CD4-positive, CD25-positive, alpha-beta regulatory T cell (primary cell): ENCODE measurements at regions not wholly inside any gene's neighbourhood (a gene's known extent, or its start where the extent isn't known, plus 50 kb on each side); places are given as distances from the start of the nearest gene placed in this dataset.
"Not testable (repeated sequence)": the region's sequence is repeated elsewhere in the genome, so short reads cannot be mapped to it uniquely, and the experiment has no call there.

ENCODE experiments used
- ATAC-seq, 2 donors: fragments of 150-1000 bp; cut with Tn5 transposase; one replicate each; pipeline ENCODE4 v1.10.0; 2021; ENCODE audit warnings: low read depth in 2 of 2, moderate number of reproducible peaks in 2 of 2, moderate library complexity in 1 of 2
- DNase-seq, 3 donors: peaks; one replicate each; pipeline versions ENCODE4 v3.0.0 to v3.0.0-alpha.2; 2012 to 2022; ENCODE audit warnings: mixed read lengths in 1 of 3
- H3K27ac ChIP-seq: one replicate; pipeline ENCODE4 v1.7.0; 2013; ENCODE audit warnings: mild to moderate bottlenecking, low read length; ENCODE audit not compliant: insufficient read depth, poor library complexity, severe bottlenecking
- H3K27me3 ChIP-seq: one replicate; pipeline ENCODE4 v1.7.0; 2013; ENCODE audit warnings: low read length; ENCODE audit not compliant: control insufficient read depth, insufficient read depth
- H3K36me3 ChIP-seq: one replicate; pipeline ENCODE4 v1.7.0; 2013; ENCODE audit warnings: mild to moderate bottlenecking, low read length, moderate library complexity; ENCODE audit not compliant: control insufficient read depth, insufficient read depth
- H3K4me1 ChIP-seq: 2 replicates; pipeline ENCODE4 v1.7.0; 2013; ENCODE audit warnings: mild to moderate bottlenecking, low read length; ENCODE audit not compliant: insufficient read depth, control insufficient read depth, poor library complexity, severe bottlenecking
- H3K4me3 ChIP-seq: one replicate; pipeline ENCODE4 v1.7.0; 2013; ENCODE audit warnings: low read depth, mild to moderate bottlenecking, low read length, moderate library complexity
- H3K9me3 ChIP-seq, 2 experiments: 1 replicate in 1 of 2; 2 replicates in 1 of 2; pipeline ENCODE4 v1.7.0; 2013; ENCODE audit warnings: low read length in 2 of 2, mild to moderate bottlenecking in 1 of 2, moderate library complexity in 1 of 2; ENCODE audit not compliant: control insufficient read depth in 2 of 2
- H3K27ac Mint-ChIP-seq, 3 donors: one replicate each; pipeline ENCODE4 v1.8.0; 2020 to 2022; ENCODE audit warnings: mild to moderate bottlenecking in 3 of 3, mixed read lengths in 3 of 3, moderate library complexity in 2 of 3
- H3K27me3 Mint-ChIP-seq: one replicate; pipeline ENCODE4 v1.8.0; 2022; ENCODE audit warnings: mild to moderate bottlenecking, mixed read lengths
- H3K36me3 Mint-ChIP-seq: one replicate; pipeline ENCODE4 v1.8.0; 2020; ENCODE audit warnings: mixed read lengths
- H3K4me1 Mint-ChIP-seq, 4 donors: one replicate each; pipeline ENCODE4 v1.8.0; 2020 to 2022; ENCODE audit warnings: mixed read lengths in 4 of 4, mild to moderate bottlenecking in 1 of 4
- H3K4me3 Mint-ChIP-seq, 4 donors: one replicate each; pipeline ENCODE4 v1.8.0; 2020 to 2022; ENCODE audit warnings: mild to moderate bottlenecking in 4 of 4, mixed read lengths in 4 of 4, moderate library complexity in 3 of 4
- H3K9me3 Mint-ChIP-seq, 7 donors: one replicate each; pipeline ENCODE4 v1.8.0; 2020 to 2022; ENCODE audit warnings: mixed read lengths in 7 of 7, mild to moderate bottlenecking in 3 of 7, moderate library complexity in 2 of 7

DNA sequence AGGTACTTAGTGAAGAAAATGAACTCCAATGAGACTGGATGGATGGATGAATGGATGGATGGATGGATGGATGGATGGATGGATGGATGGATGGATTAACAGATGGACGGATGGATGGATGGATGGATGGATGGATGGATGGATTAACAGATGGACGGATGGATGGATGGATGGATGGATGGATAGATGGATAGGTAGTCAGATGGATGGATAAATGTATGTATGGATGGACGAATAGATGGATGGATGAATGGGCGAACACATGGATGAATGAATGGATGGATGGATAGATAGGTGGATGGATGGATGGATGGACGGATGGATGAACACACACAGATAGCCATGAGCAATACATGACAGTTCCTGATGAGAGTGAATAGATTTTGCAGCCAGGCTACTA is 589.0 kb upstream of the B3GAT1 start:
- not testable (repeated sequence) for H3K27ac ChIP-seq, H3K4me1 ChIP-seq, H3K36me3 Mint-ChIP-seq, H3K9me3 ChIP-seq, H3K36me3 ChIP-seq, H3K27ac Mint-ChIP-seq, H3K27me3 ChIP-seq, H3K4me3 Mint-ChIP-seq, DNase-seq, H3K9me3 Mint-ChIP-seq, H3K27me3 Mint-ChIP-seq, H3K4me3 ChIP-seq, ATAC-seq, H3K4me1 Mint-ChIP-seq

DNA sequence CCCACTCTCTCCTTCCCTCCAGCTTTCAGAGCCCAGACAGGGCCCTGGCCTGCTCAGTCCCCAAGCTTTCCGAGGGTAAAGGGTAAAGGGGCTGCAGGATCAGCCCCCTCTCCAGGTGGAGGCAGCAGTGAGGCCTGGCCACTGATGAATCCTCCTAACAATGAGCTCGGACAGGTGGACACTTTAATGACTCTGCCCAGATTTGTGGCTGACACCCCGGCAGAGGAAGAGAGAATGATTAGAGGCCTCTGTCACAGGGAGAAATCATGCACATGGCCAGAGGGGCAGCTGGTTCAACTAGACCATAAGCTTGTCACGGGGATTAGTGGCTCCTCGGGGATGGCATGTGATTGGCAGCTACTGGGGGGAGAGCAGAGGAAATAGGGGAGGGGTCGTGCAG is 587.5 kb upstream of the B3GAT1 start:
- Histone ChIP-seq H3K4me1 (no peaks in the 10 kb centered on the region), H3K4me3 (no peak overlapping the region), H3K9me3 (no peaks in the 10 kb centered on the region), H3K27me3 (peaks cover 3% of the 10 kb centered on the region), H3K27ac (no peak overlapping the region), H3K36me3 (no peaks in the 10 kb centered on the region)
- Mint-ChIP-seq H3K4me3 (no peak overlapping the region), H3K9me3 (peaks cover 0 to 4% (median 0%) of the 10 kb centered on the region in 7 donors), H3K27ac (peak overlapping the region in 1 of 3 donors; percentile 32), H3K4me1 (no peaks in the 10 kb centered on the region), H3K27me3 (peaks cover 5% of the 10 kb centered on the region), H3K36me3 (no peaks in the 10 kb centered on the region)
- DNase-seq (no peak), ATAC-seq (no peak)

DNA sequence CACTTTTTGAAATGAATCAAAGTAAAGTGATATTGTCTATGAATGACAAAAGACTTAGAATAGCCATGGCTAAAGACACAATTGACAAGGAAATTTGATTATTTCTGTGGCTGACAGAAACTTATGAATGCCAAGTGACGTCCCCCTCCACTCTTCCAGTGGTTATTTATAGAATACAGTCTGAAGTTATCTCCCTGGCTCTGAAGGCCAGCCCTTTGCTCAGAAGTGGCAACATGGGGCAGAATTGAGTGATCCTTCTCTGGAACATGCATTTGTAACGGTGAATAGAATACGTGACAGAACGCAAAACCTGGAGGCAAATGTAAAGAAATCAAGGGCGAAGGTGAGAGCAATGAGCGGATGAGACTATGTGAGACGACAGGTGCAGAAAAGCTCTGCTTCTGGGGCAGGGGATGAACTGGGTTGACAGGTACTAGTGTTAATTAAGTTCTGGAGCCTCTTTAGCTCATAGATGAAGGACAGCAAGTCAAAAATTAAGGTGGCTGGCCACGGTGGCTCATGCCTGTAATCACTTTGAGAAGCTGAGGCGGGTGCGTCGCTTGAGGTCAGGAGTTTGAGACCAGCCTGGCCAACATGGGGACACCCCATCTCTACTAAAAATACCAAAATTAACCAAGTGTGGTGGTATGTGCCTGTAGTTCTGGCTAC is 585.7 kb upstream of the B3GAT1 start:
- Mint-ChIP-seq H3K4me3 (no peak overlapping the region), H3K27me3 (peaks cover 11% of the 10 kb centered on the region), H3K27ac (no peak overlapping the region), H3K36me3 (no peaks in the 10 kb centered on the region), H3K4me1 (no peaks in the 10 kb centered on the region), H3K9me3 (peaks cover 0 to 5% (median 0%) of the 10 kb centered on the region in 7 donors)
- ATAC-seq (no peak), DNase-seq (no peak)
- Histone ChIP-seq H3K4me3 (no peak overlapping the region), H3K36me3 (no peaks in the 10 kb centered on the region), H3K27ac (no peak overlapping the region), H3K9me3 (no peaks in the 10 kb centered on the region), H3K27me3 (peaks cover 3% of the 10 kb centered on the region), H3K4me1 (no peaks in the 10 kb centered on the region)

DNA sequence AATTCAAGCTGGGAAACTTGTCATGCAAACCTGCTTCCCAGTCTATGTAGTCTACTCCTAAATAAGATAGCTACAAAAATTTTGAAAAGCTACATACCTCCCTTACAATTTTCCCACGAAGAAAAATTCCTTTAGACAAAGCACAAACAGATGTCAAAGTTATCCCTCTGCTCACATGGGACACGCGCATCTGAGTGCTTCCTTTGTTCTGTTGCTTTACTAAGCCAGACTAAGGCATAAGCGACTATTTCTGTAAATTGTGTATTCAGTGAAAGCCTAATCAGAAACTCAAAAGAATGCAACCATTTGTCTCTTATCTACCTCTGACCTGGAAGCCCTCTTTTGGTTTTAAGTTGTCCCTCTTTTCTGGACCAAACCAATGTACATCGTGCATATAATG is 583.7 kb upstream of the B3GAT1 start:
- DNase-seq (no peak), ATAC-seq (no peak)
- Mint-ChIP-seq H3K9me3 (peaks cover 0 to 3% (median 1%) of the 10 kb centered on the region in 7 donors), H3K36me3 (no peaks in the 10 kb centered on the region), H3K4me3 (no peak overlapping the region), H3K4me1 (no peaks in the 10 kb centered on the region), H3K27me3 (peaks cover 11% of the 10 kb centered on the region), H3K27ac (no peak overlapping the region)
- Histone ChIP-seq H3K4me3 (no peak overlapping the region), H3K36me3 (no peaks in the 10 kb centered on the region), H3K9me3 (no peaks in the 10 kb centered on the region), H3K4me1 (no peaks in the 10 kb centered on the region), H3K27ac (no peak overlapping the region), H3K27me3 (peaks cover 3% of the 10 kb centered on the region)

DNA sequence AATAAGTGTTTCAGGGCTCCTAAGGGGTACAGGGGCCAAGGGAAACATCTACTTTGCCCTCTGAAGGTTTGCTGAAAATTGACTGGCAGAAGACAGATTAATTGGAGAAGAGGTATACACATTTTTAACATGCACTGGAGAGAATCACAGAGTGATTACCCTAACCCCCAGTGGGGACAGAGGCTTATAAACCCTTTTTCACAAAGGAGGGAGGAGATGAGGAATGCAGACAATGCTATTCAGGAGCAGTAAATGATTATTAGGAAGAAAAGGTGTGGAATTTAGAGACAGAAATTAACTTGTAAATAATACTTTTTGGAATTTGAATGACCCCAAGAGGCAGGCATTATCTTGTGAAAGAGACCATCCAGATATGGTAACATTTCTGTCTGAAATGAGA is 582.4 kb upstream of the B3GAT1 start:
- Histone ChIP-seq H3K36me3 (no peaks in the 10 kb centered on the region), H3K4me1 (no peaks in the 10 kb centered on the region), H3K9me3 (no peaks in the 10 kb centered on the region), H3K27ac (no peak overlapping the region), H3K4me3 (no peak overlapping the region), H3K27me3 (no peaks in the 10 kb centered on the region)
- no peak overlapping the region for H3K4me3 Mint-ChIP-seq
- DNase-seq = no peak
- peak overlapping the region in 1 of 3 donors; percentile 86 for H3K27ac Mint-ChIP-seq
- peaks cover 11% of the 10 kb centered on the region for H3K27me3 Mint-ChIP-seq
- no peaks in the 10 kb centered on the region for H3K4me1 Mint-ChIP-seq
- peaks cover 0 to 3% (median 0%) of the 10 kb centered on the region in 7 donors for H3K9me3 Mint-ChIP-seq
- H3K36me3 Mint-ChIP-seq = no peaks in the 10 kb centered on the region
- ATAC-seq = no peak

DNA sequence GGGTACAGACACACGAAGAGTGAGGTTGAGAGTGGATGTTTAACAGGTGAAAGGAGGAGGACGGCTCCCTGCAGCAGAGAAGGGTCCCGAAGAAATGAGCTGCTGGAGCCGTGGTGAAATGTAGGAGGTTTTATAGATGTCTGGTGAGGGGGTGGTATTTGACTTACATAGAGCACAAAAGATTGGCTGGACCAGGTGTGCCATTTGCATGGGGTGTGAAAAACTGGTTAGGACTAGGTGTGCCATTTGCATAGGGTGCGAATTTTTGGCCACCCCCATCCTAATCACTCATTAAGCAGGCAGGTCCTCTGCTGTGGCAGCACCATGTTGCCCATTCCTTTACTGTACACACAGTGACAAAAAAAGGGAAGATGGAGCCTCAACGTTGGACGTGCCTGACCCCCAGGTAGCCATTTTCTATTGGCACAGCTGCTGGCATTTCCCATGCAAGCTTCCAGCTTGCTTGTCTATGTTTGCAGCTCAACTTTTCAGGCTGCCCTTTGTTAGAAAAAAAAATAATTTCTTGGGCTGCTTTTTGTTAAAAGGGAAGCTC is 581.7 kb upstream of the B3GAT1 start:
- H3K4me3 ChIP-seq = no peak overlapping the region
- H3K9me3 ChIP-seq = no peaks in the 10 kb centered on the region
- Mint-ChIP-seq H3K27me3 (peaks cover 11% of the 10 kb centered on the region), H3K4me1 (no peaks in the 10 kb centered on the region), H3K9me3 (peaks cover 0 to 2% (median 0%) of the 10 kb centered on the region in 7 donors), H3K4me3 (no peak overlapping the region), H3K27ac (no peak overlapping the region), H3K36me3 (no peaks in the 10 kb centered on the region)
- H3K4me1 ChIP-seq = no peaks in the 10 kb centered on the region
- no peak for DNase-seq
- no peaks in the 10 kb centered on the region for H3K36me3 ChIP-seq
- ATAC-seq = no peak
- H3K27me3 ChIP-seq = no peaks in the 10 kb centered on the region
- H3K27ac ChIP-seq = no peak overlapping the region

DNA sequence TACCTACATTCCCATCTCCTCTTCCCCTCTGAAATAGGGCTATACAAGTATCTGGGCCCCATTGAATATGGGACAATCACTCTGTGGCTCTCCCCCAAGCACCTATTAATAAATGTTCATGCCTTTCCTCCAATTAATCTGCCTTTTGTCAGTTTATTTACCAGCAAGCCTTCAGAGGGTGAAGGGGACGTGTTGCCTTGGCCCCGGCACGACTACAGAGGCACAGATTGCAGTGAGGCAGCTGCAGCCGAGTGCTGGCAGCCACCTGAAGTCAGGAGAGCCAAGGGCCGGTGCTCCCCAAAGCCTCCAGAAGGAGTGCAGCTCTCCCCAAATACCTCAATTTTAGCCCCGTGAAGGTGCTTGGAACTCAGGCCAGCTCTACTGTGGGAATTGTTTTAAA is 580.9 kb upstream of the B3GAT1 start:
- Mint-ChIP-seq H3K27me3 (peaks cover 11% of the 10 kb centered on the region), H3K4me3 (no peak overlapping the region), H3K9me3 (peaks cover 0 to 4% (median 0%) of the 10 kb centered on the region in 7 donors), H3K27ac (no peak overlapping the region), H3K4me1 (no peaks in the 10 kb centered on the region), H3K36me3 (no peaks in the 10 kb centered on the region)
- Histone ChIP-seq H3K4me3 (no peak overlapping the region), H3K27me3 (no peaks in the 10 kb centered on the region), H3K36me3 (no peaks in the 10 kb centered on the region), H3K27ac (no peak overlapping the region), H3K4me1 (no peaks in the 10 kb centered on the region), H3K9me3 (no peaks in the 10 kb centered on the region)
- no peak for DNase-seq
- no peak for ATAC-seq

DNA sequence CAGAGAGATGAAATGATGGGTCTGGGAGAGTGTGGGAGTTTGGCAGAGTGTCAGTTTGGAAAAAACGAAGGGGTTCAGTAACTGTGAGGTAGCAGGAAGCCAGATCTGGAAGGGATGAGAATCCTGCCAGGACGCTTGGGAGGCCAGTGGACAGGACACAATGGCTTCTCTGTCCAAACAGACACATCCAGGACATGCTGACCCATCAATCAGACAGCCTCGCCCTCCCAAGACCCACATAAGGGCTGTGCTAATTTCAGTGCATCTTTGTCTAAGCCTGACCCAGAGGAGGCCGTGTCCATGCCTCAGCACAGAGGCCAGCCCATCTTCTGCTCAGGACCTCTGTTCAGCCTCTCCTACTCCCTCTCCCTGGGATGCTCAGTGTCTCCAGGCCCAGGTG is 576.5 kb upstream of the B3GAT1 start:
- ATAC-seq (no peak), DNase-seq (no peak)
- peaks cover 0 to 2% (median 1%) of the 10 kb centered on the region in 7 donors for H3K9me3 Mint-ChIP-seq
- no peak overlapping the region for H3K27ac ChIP-seq
- H3K4me1 ChIP-seq = no peaks in the 10 kb centered on the region
- no peaks in the 10 kb centered on the region for H3K4me1 Mint-ChIP-seq
- H3K36me3 ChIP-seq = no peaks in the 10 kb centered on the region
- H3K27me3 ChIP-seq = no peaks in the 10 kb centered on the region
- H3K4me3 Mint-ChIP-seq = no peak overlapping the region
- H3K36me3 Mint-ChIP-seq = no peaks in the 10 kb centered on the region
- H3K4me3 ChIP-seq = no peak overlapping the region
- H3K9me3 ChIP-seq = no peaks in the 10 kb centered on the region
- H3K27ac Mint-ChIP-seq = no peak overlapping the region
- no peaks in the 10 kb centered on the region for H3K27me3 Mint-ChIP-seq
